Stimulated activated CD4-positive, alpha-beta T cell treated with anti-CD3 and anti-CD28 coated beads, Interleukin-15, amount 100 ng/mL, for 1 hour (primary cell): ENCODE measurements at regions not wholly inside any gene's neighbourhood (a gene's known extent, or its start where the extent isn't known, plus 50 kb on each side); places are given as distances from the start of the nearest gene placed in this dataset.

Experiments used
- DNase-seq, 2 donors: peaks; one replicate each; pipeline ENCODE4 v3.0.0-alpha.2; 2020; ENCODE audit warnings: low read depth in 1 of 2, low spot score in 1 of 2

GRCh38 chr6:12649325-12649724, 67.2 kb upstream of the PHACTR1 start:
- no peak for DNase-seq

GRCh38 chr6:12653486-12653885, 63.1 kb upstream of the PHACTR1 start:
- no peak for DNase-seq

GRCh38 chr6:12654107-12654506, 62.5 kb upstream of the PHACTR1 start:
- no peak for DNase-seq

GRCh38 chr6:12654514-12654913, 62.1 kb upstream of the PHACTR1 start:
- DNase-seq, result no peak

GRCh38 chr6:12656906-12657305, 59.7 kb upstream of the PHACTR1 start:
- DNase-seq, result no peak

- DNase-seq, result no peak
These were observed 58.7 kb upstream of the PHACTR1 start for GRCh38 chr6:12657884-12658283.

- no peak for DNase-seq
These were observed 55.0 kb upstream of the PHACTR1 start for GRCh38 chr6:12661432-12662089.
